Adrenal gland (tissue), 9 donors: ENCODE measurements at regions not wholly inside any gene's neighbourhood (a gene's known extent, or its start where the extent isn't known, plus 50 kb on each side); places are given as distances from the start of the nearest gene placed in this dataset.

ENCODE experiments used
- DNase-seq, 7 donors: peaks; one replicate each; pipeline ENCODE4 v3.0.0-alpha.2; 2019 to 2020
- H3K27ac ChIP-seq, 5 donors: fragments of 200-600 bp; sonication (generic) in 4 of 5; 1 replicate in 3 of 5; 2 replicates in 2 of 5; pipeline versions ENCODE4 v1.5.1 to v1.8.0; 2016 to 2020; ENCODE audit warnings: mild to moderate bottlenecking in 1 of 5
- H3K27me3 ChIP-seq: fragments of 200-600 bp; 2 replicates; pipeline ENCODE4 v1.8.0; 2021
- H3K36me3 ChIP-seq, 2 donors: fragments of 200-600 bp; replicated peaks in 1 of 2; 1 replicate in 1 of 2; 2 replicates in 1 of 2; pipeline versions ENCODE4 v1.5.1 to v1.8.0; 2018 to 2022
- H3K4me1 ChIP-seq, 2 donors: fragments of 200-600 bp; replicated peaks in 1 of 2; 1 replicate in 1 of 2; 2 replicates in 1 of 2; pipeline versions ENCODE4 v1.5.1 to v1.8.0; 2018 to 2021
- H3K4me3 ChIP-seq, 4 donors: fragments of 200-600 bp; sonication (generic) in 3 of 4; one replicate each; pipeline ENCODE4 v1.5.1; 2016 to 2018
- H3K9me3 ChIP-seq, 3 donors: fragments of 200-600 bp; sonication (generic) in 1 of 3; replicated peaks in 1 of 3; 1 replicate in 2 of 3; 2 replicates in 1 of 3; pipeline versions ENCODE4 v1.5.1 to v1.8.0; 2016 to 2021
- POLR2A ChIP-seq, 2 donors: fragments of 450-650 bp; IDR thresholded peaks; one replicate each; pipeline ENCODE4 v1.6.1; 2017; ENCODE audit warnings: antibody characterized with exemption in 2 of 2, mild to moderate bottlenecking in 2 of 2, moderate library complexity in 1 of 2
- WGBS, 4 donors: extraction: QIAGEN DNeasy Blood & Tissue Kit in 2 of 4; methylation state at CpG; one replicate each; pipeline versions ENCODE4 v1.1.5 to v1.1.7; 2013 to 2017; 5-methylcytosine and 5-hydroxymethylcytosine counted together
- intact Hi-C, 2 donors: fragments of 100-400 bp; cut with DNase I; formaldehyde crosslinking; loops; one replicate each; pipeline versions ENCODE4 v1.14.1 to v1.15.0; 2022 to 2023
- TF ChIP-seq, protein P1 (sequence below), 6 experiments: fragments of 450-650 bp in 4 of 6; fragments of 200-600 bp in 2 of 6; sonication (generic) in 1 of 6; IDR thresholded peaks; 1 replicate in 5 of 6; 2 replicates in 1 of 6; pipeline versions ENCODE4 v1.5.1 to v1.8.0; 2016 to 2021; ENCODE audit warnings: antibody characterized with exemption in 6 of 6, mild to moderate bottlenecking in 2 of 6, moderate library complexity in 1 of 6
- donor health status: healthy with polysubstance abuse.
- donor health status: Bipolar disorder and iron deficiency.
- donor health status: DM: yes; HTN: yes; CAD: no.
- donor health status: DM: no; HTN: no; CAD: no.
- donor health status: DM: no; HTN: no; CAD: no.

DNA sequence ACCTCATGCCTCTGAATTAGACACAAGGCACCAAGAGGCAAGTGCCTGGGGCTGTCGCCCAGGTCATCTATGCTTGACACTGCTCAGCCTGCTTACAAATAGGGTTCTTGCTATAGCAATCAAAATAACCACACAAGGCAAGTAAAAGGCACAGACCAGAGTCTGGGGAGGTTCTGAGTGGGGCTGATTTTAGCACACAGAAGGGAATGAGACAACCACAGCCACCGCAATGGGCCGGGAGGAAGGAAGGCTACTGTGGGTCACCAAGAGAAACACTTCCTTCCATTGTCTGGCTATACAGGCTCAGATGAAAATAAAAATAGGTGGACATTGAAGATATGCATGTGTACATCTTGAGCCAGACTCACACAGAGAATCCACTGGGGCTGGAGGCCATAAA is 159.1 kb downstream of the DLEU7 start:
- peak in 3 of 7 donors; percentile 25 to 38 (median 36) for DNase-seq
- H3K27me3 ChIP-seq: no peaks in the 10 kb centered on the region
- intact Hi-C loops: no loop called here

DNA sequence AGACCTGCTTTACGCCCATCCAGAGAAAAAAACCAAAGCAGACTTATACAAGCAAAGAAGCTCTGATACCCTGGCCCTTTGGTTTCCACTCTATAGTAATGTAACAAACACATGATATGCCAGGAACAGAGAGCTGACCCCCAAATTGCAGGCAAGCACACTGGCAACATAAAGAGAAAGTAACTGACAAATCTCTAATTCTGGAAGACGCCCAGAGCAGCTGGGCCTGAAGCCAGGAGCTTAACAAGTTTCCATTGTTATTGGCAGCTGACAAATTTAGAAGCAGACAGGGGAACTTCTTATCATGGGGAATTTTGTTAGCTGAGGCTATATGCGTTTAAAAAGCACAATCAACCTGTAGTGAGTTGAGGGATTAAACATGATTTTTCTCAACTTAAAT is 158.0 kb downstream of the DLEU7 start:
- peak overlapping the region in 1 of 5 donors; percentile 18 for H3K27ac ChIP-seq
- H3K27me3 ChIP-seq: no peaks in the 10 kb centered on the region
- peak; percentile 43 to 90 (median 68) for DNase-seq
- no peak overlapping the region for H3K4me3 ChIP-seq
- intact Hi-C loops: no loop called here
- TF ChIP-seq POLR2A (IDR thresholded peaks at IDR 0.05): no peak
- TF ChIP-seq, protein P1, sequence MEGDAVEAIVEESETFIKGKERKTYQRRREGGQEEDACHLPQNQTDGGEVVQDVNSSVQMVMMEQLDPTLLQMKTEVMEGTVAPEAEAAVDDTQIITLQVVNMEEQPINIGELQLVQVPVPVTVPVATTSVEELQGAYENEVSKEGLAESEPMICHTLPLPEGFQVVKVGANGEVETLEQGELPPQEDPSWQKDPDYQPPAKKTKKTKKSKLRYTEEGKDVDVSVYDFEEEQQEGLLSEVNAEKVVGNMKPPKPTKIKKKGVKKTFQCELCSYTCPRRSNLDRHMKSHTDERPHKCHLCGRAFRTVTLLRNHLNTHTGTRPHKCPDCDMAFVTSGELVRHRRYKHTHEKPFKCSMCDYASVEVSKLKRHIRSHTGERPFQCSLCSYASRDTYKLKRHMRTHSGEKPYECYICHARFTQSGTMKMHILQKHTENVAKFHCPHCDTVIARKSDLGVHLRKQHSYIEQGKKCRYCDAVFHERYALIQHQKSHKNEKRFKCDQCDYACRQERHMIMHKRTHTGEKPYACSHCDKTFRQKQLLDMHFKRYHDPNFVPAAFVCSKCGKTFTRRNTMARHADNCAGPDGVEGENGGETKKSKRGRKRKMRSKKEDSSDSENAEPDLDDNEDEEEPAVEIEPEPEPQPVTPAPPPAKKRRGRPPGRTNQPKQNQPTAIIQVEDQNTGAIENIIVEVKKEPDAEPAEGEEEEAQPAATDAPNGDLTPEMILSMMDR (IDR thresholded peaks at IDR 0.05): no peak
- H3K9me3 ChIP-seq: no peaks in the 10 kb centered on the region
- H3K4me1 ChIP-seq: peaks cover 7 to 24% of the 10 kb centered on the region in 2 donors
- no peaks in the 10 kb centered on the region for H3K36me3 ChIP-seq
- WGBS, 4 donors: 31 to 42% (median 33%) methylated on average over 2 to 3 of the region's 3 CpGs

More for the DNA sequence above, 159.1 kb downstream of the DLEU7 start:
- H3K9me3 ChIP-seq: no peaks in the 10 kb centered on the region
- H3K4me3 ChIP-seq: no peak overlapping the region
- WGBS, 4 donors: 67 to 78% (median 73%) methylated on average over 3 of the region's 3 CpGs
- H3K4me1 ChIP-seq: peaks cover 7 to 24% of the 10 kb centered on the region in 2 donors
- TF ChIP-seq, protein P1 (IDR thresholded peaks at IDR 0.05): no peak
- TF ChIP-seq POLR2A (IDR thresholded peaks at IDR 0.05): no peak
- H3K27ac ChIP-seq: no peak overlapping the region
- H3K36me3 ChIP-seq: no peaks in the 10 kb centered on the region

GRCh38 chr13:50685956-50686355 is 157.5 kb downstream of the DLEU7 start:
- Histone ChIP-seq H3K27ac (peak overlapping the region in 1 of 5 donors; percentile 18), H3K27me3 (no peaks in the 10 kb centered on the region), H3K36me3 (no peaks in the 10 kb centered on the region), H3K4me3 (no peak overlapping the region), H3K9me3 (no peaks in the 10 kb centered on the region), H3K4me1 (peaks cover 10 to 27% of the 10 kb centered on the region in 2 donors)
- no peak for DNase-seq
- intact Hi-C loops: no loop called here
- TF ChIP-seq POLR2A (IDR thresholded peaks at IDR 0.05): no peak
- TF ChIP-seq, protein P1 (IDR thresholded peaks at IDR 0.05): no peak
- 74 to 80% (median 77%) methylated on average over 5 of the region's 5 CpGs for WGBS, 4 donors

- no peak overlapping the region for H3K27ac ChIP-seq
- no peaks in the 10 kb centered on the region for H3K9me3 ChIP-seq
- H3K4me3 ChIP-seq: no peak overlapping the region
- H3K27me3 ChIP-seq: no peaks in the 10 kb centered on the region
- intact Hi-C loops: no loop called here
- no peaks in the 10 kb centered on the region for H3K36me3 ChIP-seq
- DNase-seq: no peak
- TF ChIP-seq, protein P1 (IDR thresholded peaks at IDR 0.05): no peak
- no peak for TF ChIP-seq POLR2A (IDR thresholded peaks at IDR 0.05)
- 87 to 97% (median 91%) methylated on average over 3 of the region's 3 CpGs for WGBS, 4 donors
- peaks cover 16 to 32% of the 10 kb centered on the region in 2 donors for H3K4me1 ChIP-seq
Observed at GRCh38 chr13:50686551-50686950, 156.9 kb downstream of the DLEU7 start.
